ENCODE measurements at regions not wholly inside any gene's neighbourhood (a gene's known extent, or its start where the extent isn't known, plus 50 kb on each side); places are given as distances from the start of the nearest gene placed in this dataset.

DNA sequence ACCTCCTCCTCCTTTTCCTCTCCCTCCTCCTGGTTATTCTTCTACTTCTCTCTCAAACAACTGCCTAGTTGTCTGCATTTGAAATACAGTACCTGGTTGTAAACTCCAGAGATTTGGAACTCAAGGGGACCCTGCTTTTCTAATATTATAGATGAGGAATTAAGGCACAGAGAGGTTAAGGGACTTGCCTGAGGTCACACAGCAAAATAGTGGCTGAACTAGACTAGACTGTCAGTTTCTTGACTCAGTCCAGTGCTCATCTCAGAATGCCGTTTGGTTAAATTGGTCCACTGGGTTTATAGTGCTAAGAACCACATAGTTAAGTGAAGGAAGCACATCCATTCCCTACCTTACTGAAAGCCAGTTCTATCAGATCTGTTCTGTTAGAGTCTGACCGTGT is 105.9 kb upstream of the VASH1 start:
- H3K4me3 ChIP-seq = no peak overlapping the region
- TF ChIP-seq POLR2A (IDR thresholded peaks at IDR 0.05) = no peak
- TF ChIP-seq, protein P1, sequence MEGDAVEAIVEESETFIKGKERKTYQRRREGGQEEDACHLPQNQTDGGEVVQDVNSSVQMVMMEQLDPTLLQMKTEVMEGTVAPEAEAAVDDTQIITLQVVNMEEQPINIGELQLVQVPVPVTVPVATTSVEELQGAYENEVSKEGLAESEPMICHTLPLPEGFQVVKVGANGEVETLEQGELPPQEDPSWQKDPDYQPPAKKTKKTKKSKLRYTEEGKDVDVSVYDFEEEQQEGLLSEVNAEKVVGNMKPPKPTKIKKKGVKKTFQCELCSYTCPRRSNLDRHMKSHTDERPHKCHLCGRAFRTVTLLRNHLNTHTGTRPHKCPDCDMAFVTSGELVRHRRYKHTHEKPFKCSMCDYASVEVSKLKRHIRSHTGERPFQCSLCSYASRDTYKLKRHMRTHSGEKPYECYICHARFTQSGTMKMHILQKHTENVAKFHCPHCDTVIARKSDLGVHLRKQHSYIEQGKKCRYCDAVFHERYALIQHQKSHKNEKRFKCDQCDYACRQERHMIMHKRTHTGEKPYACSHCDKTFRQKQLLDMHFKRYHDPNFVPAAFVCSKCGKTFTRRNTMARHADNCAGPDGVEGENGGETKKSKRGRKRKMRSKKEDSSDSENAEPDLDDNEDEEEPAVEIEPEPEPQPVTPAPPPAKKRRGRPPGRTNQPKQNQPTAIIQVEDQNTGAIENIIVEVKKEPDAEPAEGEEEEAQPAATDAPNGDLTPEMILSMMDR (IDR thresholded peaks at IDR 0.05) = no peak
- H3K27me3 ChIP-seq = peaks cover 0 to 6% (median 0%) of the 10 kb centered on the region in 3 donors
- H3K36me3 ChIP-seq = no peaks in the 10 kb centered on the region
- intact Hi-C loops (cut with DNase I; ENCODE audit: low total_unique reads) = no loop called here
- 52 to 66% (median 62%) methylated on average over 2 of the region's 2 CpGs for WGBS, 5 donors
- H3K9me3 ChIP-seq = peaks cover 0 to 23% (median 18%) of the 10 kb centered on the region in 4 donors
- no peak overlapping the region for H3K27ac ChIP-seq
- H3K4me1 ChIP-seq = no peaks in the 10 kb centered on the region
- DNase-seq = no peak

GRCh38 chr14:76656592-76656991 is 104.7 kb upstream of the VASH1 start:
- DNase-seq = no peak
- H3K4me1 ChIP-seq = no peaks in the 10 kb centered on the region
- H3K27me3 ChIP-seq = peaks cover 0 to 6% (median 0%) of the 10 kb centered on the region in 3 donors
- no peak overlapping the region for H3K27ac ChIP-seq
- TF ChIP-seq, protein P1 (IDR thresholded peaks at IDR 0.05) = no peak
- TF ChIP-seq POLR2A (IDR thresholded peaks at IDR 0.05) (no peak), EP300 (IDR thresholded peaks at IDR 0.05) (no peak), POLR2AphosphoS5 (IDR thresholded peaks at IDR 0.05) (no peak)
- intact Hi-C loops (cut with DNase I; ENCODE audit: low total_unique reads) = no loop called here
- 88 to 93% (median 92%) methylated on average over 5 of the region's 5 CpGs for WGBS, 5 donors
- H3K4me3 ChIP-seq = no peak overlapping the region
- peaks cover 0 to 24% (median 20%) of the 10 kb centered on the region in 4 donors for H3K9me3 ChIP-seq
- no peaks in the 10 kb centered on the region for H3K36me3 ChIP-seq

- intact Hi-C loops (cut with DNase I; ENCODE audit: low total_unique reads) = no loop called here
- TF ChIP-seq, protein P1 (IDR thresholded peaks at IDR 0.05) = no peak
- no peak for TF ChIP-seq POLR2AphosphoS5 (IDR thresholded peaks at IDR 0.05)
- no peak for TF ChIP-seq POLR2A (IDR thresholded peaks at IDR 0.05)
- TF ChIP-seq EP300 (IDR thresholded peaks at IDR 0.05) = no peak
- peaks cover 0 to 24% (median 20%) of the 10 kb centered on the region in 4 donors for H3K9me3 ChIP-seq
- no peak overlapping the region for H3K27ac ChIP-seq
- no peaks in the 10 kb centered on the region for H3K36me3 ChIP-seq
- WGBS, 5 donors = 82 to 100% (median 92%) methylated on average over 1 of the region's 1 CpG
- no peak overlapping the region for H3K4me3 ChIP-seq
- H3K4me1 ChIP-seq = no peaks in the 10 kb centered on the region
- H3K27me3 ChIP-seq = peaks cover 0 to 6% (median 0%) of the 10 kb centered on the region in 3 donors
- DNase-seq = no peak
Measured at GRCh38 chr14:76657404-76657803, 103.9 kb upstream of the VASH1 start.

- H3K36me3 ChIP-seq = no peaks in the 10 kb centered on the region
- no peak overlapping the region for H3K4me3 ChIP-seq
- peaks cover 0 to 24% (median 20%) of the 10 kb centered on the region in 4 donors for H3K9me3 ChIP-seq
- intact Hi-C loops (cut with DNase I; ENCODE audit: low total_unique reads) = no loop called here
- peaks cover 0 to 6% (median 0%) of the 10 kb centered on the region in 3 donors for H3K27me3 ChIP-seq
- H3K4me1 ChIP-seq = no peaks in the 10 kb centered on the region
- H3K27ac ChIP-seq = no peak overlapping the region
- DNase-seq = no peak
- TF ChIP-seq POLR2AphosphoS5 (IDR thresholded peaks at IDR 0.05) (no peak), EP300 (IDR thresholded peaks at IDR 0.05) (no peak), POLR2A (IDR thresholded peaks at IDR 0.05) (no peak)
- TF ChIP-seq, protein P1 (IDR thresholded peaks at IDR 0.05) = no peak
Measured at GRCh38 chr14:76657846-76658245, 103.4 kb upstream of the VASH1 start.
